GM12873 (cell line): ENCODE measurements at regions not wholly inside any gene's neighbourhood (a gene's known extent, or its start where the extent isn't known, plus 50 kb on each side); places are given as distances from the start of the nearest gene placed in this dataset.

Experiments used
- TF ChIP-seq, protein P1 (sequence below): IDR thresholded peaks from 2 replicates; pipeline ENCODE4 v1.5.1; 2012; ENCODE audit warnings: low read depth, mild to moderate bottlenecking, moderate library complexity, low read length, control low read depth; ENCODE audit not compliant: insufficient read depth; ENCODE audit errors: missing control alignments

DNA sequence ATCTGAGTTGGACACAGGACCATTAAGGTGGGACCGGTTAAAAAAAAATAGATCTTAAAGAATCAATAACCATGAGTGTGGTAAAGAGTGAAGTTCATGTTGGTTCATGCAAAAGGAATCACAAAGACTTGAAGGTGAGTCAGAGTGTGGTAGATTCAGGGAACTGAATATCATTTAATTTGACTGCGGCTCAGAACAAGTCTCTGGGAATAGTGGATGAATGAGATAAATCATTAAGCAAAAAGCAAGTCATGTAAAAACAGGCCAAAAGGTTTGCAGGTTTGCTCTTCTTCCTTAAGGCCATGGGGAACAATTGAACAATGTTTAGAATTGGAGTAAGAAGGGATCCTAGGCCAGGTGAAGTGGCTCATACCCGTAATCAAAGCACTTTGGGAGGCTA lies 385.8 kb downstream of the ETV1 start:
- TF ChIP-seq, protein P1, sequence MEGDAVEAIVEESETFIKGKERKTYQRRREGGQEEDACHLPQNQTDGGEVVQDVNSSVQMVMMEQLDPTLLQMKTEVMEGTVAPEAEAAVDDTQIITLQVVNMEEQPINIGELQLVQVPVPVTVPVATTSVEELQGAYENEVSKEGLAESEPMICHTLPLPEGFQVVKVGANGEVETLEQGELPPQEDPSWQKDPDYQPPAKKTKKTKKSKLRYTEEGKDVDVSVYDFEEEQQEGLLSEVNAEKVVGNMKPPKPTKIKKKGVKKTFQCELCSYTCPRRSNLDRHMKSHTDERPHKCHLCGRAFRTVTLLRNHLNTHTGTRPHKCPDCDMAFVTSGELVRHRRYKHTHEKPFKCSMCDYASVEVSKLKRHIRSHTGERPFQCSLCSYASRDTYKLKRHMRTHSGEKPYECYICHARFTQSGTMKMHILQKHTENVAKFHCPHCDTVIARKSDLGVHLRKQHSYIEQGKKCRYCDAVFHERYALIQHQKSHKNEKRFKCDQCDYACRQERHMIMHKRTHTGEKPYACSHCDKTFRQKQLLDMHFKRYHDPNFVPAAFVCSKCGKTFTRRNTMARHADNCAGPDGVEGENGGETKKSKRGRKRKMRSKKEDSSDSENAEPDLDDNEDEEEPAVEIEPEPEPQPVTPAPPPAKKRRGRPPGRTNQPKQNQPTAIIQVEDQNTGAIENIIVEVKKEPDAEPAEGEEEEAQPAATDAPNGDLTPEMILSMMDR: no peak

DNA sequence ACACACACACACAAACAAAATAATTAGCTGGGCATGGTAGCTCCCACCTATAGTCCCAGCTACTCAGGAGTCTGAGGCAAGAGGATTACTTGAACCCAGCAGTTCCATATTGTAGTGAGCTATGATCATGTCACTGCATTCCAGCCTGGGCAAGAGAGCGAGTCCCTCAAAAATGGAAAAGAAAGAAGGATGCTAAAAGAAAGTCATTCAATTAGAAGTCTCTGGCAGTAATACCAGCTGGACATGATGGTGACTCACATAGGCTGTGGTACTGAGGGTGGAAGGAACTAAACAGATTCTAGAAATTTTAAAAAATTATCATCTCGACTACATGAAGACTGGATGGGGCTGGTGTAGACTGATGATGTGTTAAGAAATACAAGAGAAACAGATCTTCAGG lies 385.3 kb downstream of the ETV1 start:
- TF ChIP-seq, protein P1: no peak

GRCh38 chr7:13610372-13610771 lies 379.1 kb downstream of the ETV1 start:
- TF ChIP-seq, protein P1: no peak

DNA sequence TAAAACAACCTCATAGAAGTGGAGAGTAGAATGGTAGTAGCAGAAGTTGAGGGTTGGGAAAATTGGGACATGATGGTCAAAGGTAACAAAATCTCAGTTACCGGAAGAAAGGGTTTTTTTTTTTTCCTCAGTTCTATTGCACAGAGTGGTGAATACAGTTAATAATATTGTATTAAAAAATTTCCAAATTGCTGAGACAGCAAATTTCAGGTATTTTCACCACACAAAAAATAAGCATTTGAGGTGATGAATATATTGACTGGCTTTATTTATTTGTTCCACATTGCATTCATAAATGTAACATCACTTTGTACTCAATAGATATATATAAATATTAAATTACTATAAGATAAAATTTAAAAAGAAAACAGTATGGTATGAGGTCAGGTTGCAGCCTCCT lies 373.8 kb downstream of the ETV1 start:
- TF ChIP-seq, protein P1: no peak

DNA sequence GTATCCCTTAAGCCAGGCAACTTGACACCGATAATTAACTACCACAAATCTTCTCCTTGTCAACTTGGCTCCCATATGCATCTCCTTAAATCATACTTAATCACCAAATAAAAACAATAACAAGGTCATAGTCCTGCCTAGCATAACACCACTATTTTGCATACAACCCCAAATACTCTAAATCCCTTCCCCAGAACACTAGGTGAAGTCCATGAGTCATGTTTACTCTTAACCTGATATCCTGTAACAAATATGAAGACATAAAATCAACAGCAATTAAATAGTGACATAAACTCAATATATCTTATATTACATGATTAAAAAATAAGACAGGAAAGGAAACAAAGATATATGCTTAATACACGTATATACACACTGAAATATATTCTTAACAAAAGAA lies 362.0 kb downstream of the ETV1 start:
- TF ChIP-seq, protein P1: no peak

- TF ChIP-seq, protein P1: no peak
These were observed 361.0 kb downstream of the ETV1 start for GRCh38 chr7:13628239-13629001.

DNA sequence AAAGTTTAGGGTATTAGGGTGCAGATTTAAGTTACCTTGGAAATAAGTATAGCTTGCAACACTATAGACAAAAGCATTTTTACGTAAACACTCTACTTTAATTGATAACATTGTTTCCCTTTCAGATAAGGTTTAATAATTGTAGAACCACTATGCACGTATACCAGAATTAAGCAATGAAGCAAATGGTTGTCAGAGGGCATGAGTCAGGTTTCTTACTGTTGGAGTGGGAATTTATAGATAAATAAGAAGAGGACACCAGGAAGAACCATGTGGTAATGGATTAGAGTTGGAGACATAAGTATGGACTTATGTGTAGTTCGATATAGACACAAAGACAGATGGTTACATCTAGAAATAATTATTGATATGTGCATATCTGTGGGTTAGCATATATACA lies 355.6 kb downstream of the ETV1 start:
- TF ChIP-seq, protein P1: no peak
